ENCODE measurements at regions not wholly inside any gene's neighbourhood (a gene's known extent, or its start where the extent isn't known, plus 50 kb on each side); places are given as distances from the start of the nearest gene placed in this dataset.

- Histone ChIP-seq H3K9me2 (ENCODE audit: insufficient read depth) (no peaks in the 10 kb centered on the region), H3K79me2 (ENCODE audit: insufficient read depth, low read length) (no peaks in the 10 kb centered on the region), H3K9me3 (ENCODE audit: control insufficient read depth in 1 of 2, insufficient read depth in 1 of 2, low read depth in 1 of 2, low read length in 2 of 2) (no peaks in the 10 kb centered on the region), H3K27ac (ENCODE audit: low read depth, low read length) (no peak overlapping the region), H3K36me3 (ENCODE audit: control insufficient read depth in 1 of 2, insufficient read depth in 2 of 2, low read length in 2 of 2) (no peaks in the 10 kb centered on the region), H2AFZ (ENCODE audit: low read depth, low read length, poor library complexity, severe bottlenecking) (no peak overlapping the region), H3K27me3 (ENCODE audit: insufficient read depth, low read length) (peaks cover 59% of the 10 kb centered on the region), H3K4me1 (ENCODE audit: control insufficient read depth in 1 of 2, insufficient read depth in 2 of 2, low read length in 2 of 2) (no peaks in the 10 kb centered on the region), H4K20me1 (ENCODE audit: insufficient read depth) (no peaks in the 10 kb centered on the region), H3K4me2 (ENCODE audit: low read length) (no peak overlapping the region), H3K9ac (ENCODE audit: low read length) (no peak overlapping the region), H3K4me3 (replicated peaks in 1 of 2; ENCODE audit: low read depth in 1 of 2, low read length in 2 of 2) (no peak overlapping the region)
- ChIA-PET CTCF (no interaction called here), POLR2A (no interaction called here), RAD21 (ENCODE audit: low non-redundant PET in 1 of 2, low total read pairs in 2 of 2, uncharacterized antibody in 2 of 2, unreplicated experiment in 2 of 2) (no interaction called here)
- intact Hi-C loops (cut with micrococcal nuclease) = no loop called here
- TF ChIP-seq, protein P1, sequence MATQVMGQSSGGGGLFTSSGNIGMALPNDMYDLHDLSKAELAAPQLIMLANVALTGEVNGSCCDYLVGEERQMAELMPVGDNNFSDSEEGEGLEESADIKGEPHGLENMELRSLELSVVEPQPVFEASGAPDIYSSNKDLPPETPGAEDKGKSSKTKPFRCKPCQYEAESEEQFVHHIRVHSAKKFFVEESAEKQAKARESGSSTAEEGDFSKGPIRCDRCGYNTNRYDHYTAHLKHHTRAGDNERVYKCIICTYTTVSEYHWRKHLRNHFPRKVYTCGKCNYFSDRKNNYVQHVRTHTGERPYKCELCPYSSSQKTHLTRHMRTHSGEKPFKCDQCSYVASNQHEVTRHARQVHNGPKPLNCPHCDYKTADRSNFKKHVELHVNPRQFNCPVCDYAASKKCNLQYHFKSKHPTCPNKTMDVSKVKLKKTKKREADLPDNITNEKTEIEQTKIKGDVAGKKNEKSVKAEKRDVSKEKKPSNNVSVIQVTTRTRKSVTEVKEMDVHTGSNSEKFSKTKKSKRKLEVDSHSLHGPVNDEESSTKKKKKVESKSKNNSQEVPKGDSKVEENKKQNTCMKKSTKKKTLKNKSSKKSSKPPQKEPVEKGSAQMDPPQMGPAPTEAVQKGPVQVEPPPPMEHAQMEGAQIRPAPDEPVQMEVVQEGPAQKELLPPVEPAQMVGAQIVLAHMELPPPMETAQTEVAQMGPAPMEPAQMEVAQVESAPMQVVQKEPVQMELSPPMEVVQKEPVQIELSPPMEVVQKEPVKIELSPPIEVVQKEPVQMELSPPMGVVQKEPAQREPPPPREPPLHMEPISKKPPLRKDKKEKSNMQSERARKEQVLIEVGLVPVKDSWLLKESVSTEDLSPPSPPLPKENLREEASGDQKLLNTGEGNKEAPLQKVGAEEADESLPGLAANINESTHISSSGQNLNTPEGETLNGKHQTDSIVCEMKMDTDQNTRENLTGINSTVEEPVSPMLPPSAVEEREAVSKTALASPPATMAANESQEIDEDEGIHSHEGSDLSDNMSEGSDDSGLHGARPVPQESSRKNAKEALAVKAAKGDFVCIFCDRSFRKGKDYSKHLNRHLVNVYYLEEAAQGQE (IDR thresholded peaks at IDR 0.05; ENCODE audit: low read depth) = no peak
- no peak for TF ChIP-seq CBX3 (IDR thresholded peaks at IDR 0.05; ENCODE audit: low read depth)
- no peak for TF ChIP-seq CEBPB (IDR thresholded peaks at IDR 0.05; ENCODE audit: low read depth)
- TF ChIP-seq JUND (IDR thresholded peaks at IDR 0.05) = no peak
- no peak for TF ChIP-seq SRF (IDR thresholded peaks at IDR 0.05; ENCODE audit: low read depth)
- no peak for TF ChIP-seq ZFX (IDR thresholded peaks at IDR 0.05)
- no peak for TF ChIP-seq ATF3 (IDR thresholded peaks at IDR 0.05)
- TF ChIP-seq, protein P2, sequence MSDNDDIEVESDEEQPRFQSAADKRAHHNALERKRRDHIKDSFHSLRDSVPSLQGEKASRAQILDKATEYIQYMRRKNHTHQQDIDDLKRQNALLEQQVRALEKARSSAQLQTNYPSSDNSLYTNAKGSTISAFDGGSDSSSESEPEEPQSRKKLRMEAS (IDR thresholded peaks at IDR 0.05) = no peak
- no peak for DNase-seq (ENCODE audit: low read depth, low spot score)
- ATAC-seq = no peak
- BruUV-seq (replicated peaks) = no TSS peak
These were observed 122.8 kb upstream of the PUM3 start for GRCh38 chr9:2966565-2967300.

Data from HCT116 (cell line).